GM20000 (cell line): ENCODE measurements at regions not wholly inside any gene's neighbourhood (a gene's known extent, or its start where the extent isn't known, plus 50 kb on each side); places are given as distances from the start of the nearest gene placed in this dataset.

Experiments
- DNase-seq: peaks from one replicate; pipeline ENCODE4 v3.0.0; 2012; ENCODE audit warnings: low spot score
- CTCF ChIP-seq: IDR thresholded peaks from 2 replicates; pipeline ENCODE4 v1.5.1; 2012; ENCODE audit warnings: mild to moderate bottlenecking, control low read depth; ENCODE audit errors: extremely low read depth, missing control alignments

- no peak for DNase-seq
- TF ChIP-seq CTCF, result no peak
Observed at GRCh38 chr12:78483767-78484315, 380.7 kb upstream of the SYT1 start.

- no peak for DNase-seq
- TF ChIP-seq CTCF, result no peak
Observed at GRCh38 chr12:78489990-78490389, 374.6 kb upstream of the SYT1 start.

GRCh38 chr12:78490861-78491260 is 373.7 kb upstream of the SYT1 start:
- TF ChIP-seq CTCF, result no peak
- no peak for DNase-seq

- TF ChIP-seq CTCF, result no peak
- DNase-seq, result no peak
Observed at GRCh38 chr12:78494911-78495310, 369.7 kb upstream of the SYT1 start.

GRCh38 chr12:78501825-78502224 is 362.7 kb upstream of the SYT1 start:
- DNase-seq, result no peak
- no peak for TF ChIP-seq CTCF

- DNase-seq, result no peak
- TF ChIP-seq CTCF, result no peak
Observed at GRCh38 chr12:78519422-78519821, 345.2 kb upstream of the SYT1 start.

GRCh38 chr12:78530100-78530765 is 334.3 kb upstream of the SYT1 start:
- no peak for TF ChIP-seq CTCF
- no peak for DNase-seq
